Body of pancreas (tissue), 4 donors: ENCODE measurements at regions not wholly inside any gene's neighbourhood (a gene's known extent, or its start where the extent isn't known, plus 50 kb on each side); places are given as distances from the start of the nearest gene placed in this dataset.

Experiments used
- ATAC-seq: fragments of 150-250 bp; one replicate; pipeline ENCODE4 v1.9.1; 2016
- DNase-seq, 4 donors: peaks; one replicate each; pipeline ENCODE4 v3.0.0-alpha.2; 2019
- H3K27ac ChIP-seq, 4 donors: fragments of 200-600 bp; sonication (generic); 1 replicate in 3 of 4; 2 replicates in 1 of 4; pipeline versions ENCODE4 v1.5.1 to v1.6.1; 2016 to 2019; ENCODE audit warnings: mild to moderate bottlenecking in 1 of 4, mixed read lengths in 1 of 4, moderate library complexity in 1 of 4
- H3K27me3 ChIP-seq, 2 donors: fragments of 200-600 bp; sonication (generic); one replicate each; pipeline ENCODE4 v1.6.0; 2016; ENCODE audit warnings: mild to moderate bottlenecking in 1 of 2
- H3K36me3 ChIP-seq, 2 donors: fragments of 200-600 bp; sonication (generic); replicated peaks in 1 of 2; 2 replicates each; pipeline ENCODE4 v1.5.1; 2016; ENCODE audit warnings: low read depth in 2 of 2; ENCODE audit not compliant: insufficient read depth in 1 of 2
- H3K4me1 ChIP-seq: fragments of 200-600 bp; sonication (generic); one replicate; pipeline ENCODE4 v1.6.0; 2016
- H3K4me3 ChIP-seq, 2 donors: fragments of 200-600 bp; sonication (generic); 1 replicate in 1 of 2; 2 replicates in 1 of 2; pipeline ENCODE4 v1.5.1; 2016 to 2019
- H3K9me3 ChIP-seq, 3 donors: fragments of 200-600 bp; sonication (generic); 1 replicate in 2 of 3; 2 replicates in 1 of 3; pipeline ENCODE4 v1.5.1; 2016
- CTCF ChIP-seq, 7 experiments: fragments of 450-650 bp in 4 of 7; fragments of 200-600 bp in 3 of 7; sonication (generic) in 3 of 7; IDR thresholded peaks; one replicate each; pipeline ENCODE4 v1.5.1; 2016 to 2019; ENCODE audit warnings: antibody characterized with exemption in 7 of 7
- POLR2A ChIP-seq, 3 donors: fragments of 450-650 bp; IDR thresholded peaks; one replicate each; pipeline ENCODE4 v1.6.1; 2016; ENCODE audit warnings: antibody characterized with exemption in 3 of 3, mild to moderate bottlenecking in 2 of 3
- WGBS, 2 donors: methylation state at CpG; one replicate each; pipeline ENCODE4 v1.1.5; 2017; 5-methylcytosine and 5-hydroxymethylcytosine counted together
- intact Hi-C: fragments of 100-400 bp; cut with DNase I; formaldehyde crosslinking; loops from one replicate; pipeline ENCODE4 v1.15.1; 2023

DNA sequence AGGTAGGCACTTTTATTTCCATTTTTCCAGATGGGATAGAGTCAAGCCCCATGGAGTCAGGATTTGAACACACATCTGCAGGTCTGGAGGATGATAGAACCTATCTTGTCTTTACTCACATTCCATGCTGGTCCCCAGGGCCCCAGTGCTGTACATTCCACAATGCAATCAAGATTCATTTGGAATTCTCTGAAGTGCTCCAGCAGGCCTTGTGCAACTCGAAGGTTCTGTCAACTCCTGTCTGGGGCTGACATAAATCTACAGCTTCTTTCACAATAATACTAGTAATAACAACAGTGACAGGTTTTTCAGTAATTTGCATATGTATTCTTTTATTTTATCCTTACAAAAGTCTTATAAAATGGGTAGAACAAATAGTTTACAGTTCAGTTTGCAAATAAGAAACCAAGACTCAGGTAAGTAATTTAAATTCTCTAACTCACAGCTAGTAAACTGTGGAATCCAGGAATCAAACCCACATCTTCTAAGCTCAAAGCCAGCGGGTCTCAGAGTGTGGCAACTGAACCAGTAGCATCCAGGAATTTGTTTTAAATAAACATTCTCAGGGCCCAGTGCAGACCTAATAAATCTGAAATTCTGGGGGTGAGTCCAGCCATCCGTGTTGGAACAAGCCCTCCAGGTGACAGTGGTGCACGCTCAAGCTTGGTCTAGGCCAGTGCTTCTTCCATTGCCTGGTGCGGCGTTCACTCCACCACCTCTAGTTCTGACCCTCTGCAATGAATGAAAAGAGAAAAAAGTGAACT is 137.0 kb upstream of the TNFAIP3 start:
- intact Hi-C loops, result no loop called here
- Histone ChIP-seq H3K4me3 (no peak overlapping the region), H3K27me3 (no peaks in the 10 kb centered on the region), H3K9me3 (no peaks in the 10 kb centered on the region), H3K4me1 (no peaks in the 10 kb centered on the region), H3K36me3 (no peaks in the 10 kb centered on the region), H3K27ac (no peak overlapping the region)
- WGBS, 2 donors, result 85 to 91% methylated on average over 6 of the region's 6 CpGs
- no peak for DNase-seq
- no peak for ATAC-seq
- no peak for TF ChIP-seq CTCF (IDR thresholded peaks at IDR 0.05)
- TF ChIP-seq POLR2A (IDR thresholded peaks at IDR 0.05), result no peak

- 45 to 50% methylated on average over 2 of the region's 2 CpGs for WGBS, 2 donors
- H3K27ac ChIP-seq, result no peak overlapping the region
- no peaks in the 10 kb centered on the region for H3K9me3 ChIP-seq
- no peaks in the 10 kb centered on the region for H3K27me3 ChIP-seq
- TF ChIP-seq POLR2A (IDR thresholded peaks at IDR 0.05), result no peak
- no peak for TF ChIP-seq CTCF (IDR thresholded peaks at IDR 0.05)
- DNase-seq (no peak), ATAC-seq (no peak)
- intact Hi-C loops, result no loop called here
- H3K36me3 ChIP-seq, result no peaks in the 10 kb centered on the region
- no peaks in the 10 kb centered on the region for H3K4me1 ChIP-seq
- H3K4me3 ChIP-seq, result no peak overlapping the region
Measured at GRCh38 chr6:137731600-137731959, 135.5 kb upstream of the TNFAIP3 start.

DNA sequence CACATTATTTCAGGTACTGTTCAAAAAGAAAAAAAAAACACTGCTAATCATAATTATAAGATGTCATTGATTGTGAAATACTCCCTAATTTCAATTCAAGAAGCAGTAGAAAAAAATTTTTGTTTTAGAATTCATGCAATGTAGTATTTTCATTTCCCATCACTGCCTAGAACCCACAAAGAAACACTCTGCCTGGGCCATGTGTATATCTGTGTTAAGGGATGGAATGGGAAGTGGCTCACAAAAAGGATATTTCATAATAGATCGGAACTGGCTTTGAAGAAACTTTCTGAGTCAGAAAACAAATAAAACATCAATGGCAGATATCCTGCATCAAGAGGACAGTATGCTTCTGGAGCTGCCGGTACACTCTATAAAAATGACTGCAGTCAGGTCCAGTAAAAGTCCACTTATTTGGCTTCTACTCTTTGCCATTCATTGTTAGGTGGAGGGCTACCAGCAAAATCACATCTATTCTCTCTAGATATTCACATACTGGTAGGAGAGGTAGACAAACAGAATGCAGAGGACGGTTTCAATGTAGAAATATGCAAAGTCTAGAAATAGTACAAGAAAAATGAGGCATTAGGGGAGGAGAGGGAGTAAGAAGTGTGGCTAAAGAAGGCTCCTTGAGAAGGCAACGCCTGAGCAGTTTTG is 135.0 kb upstream of the TNFAIP3 start:
- intact Hi-C loops, result no loop called here
- DNase-seq (peak in 1 of 4 donors; percentile 17), ATAC-seq (no peak)
- 49 to 54% methylated on average over 4 of the region's 4 CpGs for WGBS, 2 donors
- Histone ChIP-seq H3K4me3 (no peak overlapping the region), H3K4me1 (no peaks in the 10 kb centered on the region), H3K9me3 (no peaks in the 10 kb centered on the region), H3K27me3 (no peaks in the 10 kb centered on the region), H3K27ac (no peak overlapping the region), H3K36me3 (no peaks in the 10 kb centered on the region)
- TF ChIP-seq POLR2A (IDR thresholded peaks at IDR 0.05) (no peak), CTCF (IDR thresholded peaks at IDR 0.05) (no peak)

GRCh38 chr6:137733372-137733771 is 133.7 kb upstream of the TNFAIP3 start:
- DNase-seq (no peak), ATAC-seq (no peak)
- TF ChIP-seq POLR2A (IDR thresholded peaks at IDR 0.05), result no peak
- TF ChIP-seq CTCF (IDR thresholded peaks at IDR 0.05), result no peak
- Histone ChIP-seq H3K9me3 (no peaks in the 10 kb centered on the region), H3K27me3 (no peaks in the 10 kb centered on the region), H3K4me1 (no peaks in the 10 kb centered on the region), H3K27ac (no peak overlapping the region), H3K4me3 (no peak overlapping the region), H3K36me3 (no peaks in the 10 kb centered on the region)
- intact Hi-C loops, result no loop called here
- WGBS, 2 donors, result 71 to 85% methylated on average over 2 of the region's 2 CpGs
